ENCODE measurements at regions not wholly inside any gene's neighbourhood (a gene's known extent, or its start where the extent isn't known, plus 50 kb on each side); places are given as distances from the start of the nearest gene placed in this dataset.

DNA sequence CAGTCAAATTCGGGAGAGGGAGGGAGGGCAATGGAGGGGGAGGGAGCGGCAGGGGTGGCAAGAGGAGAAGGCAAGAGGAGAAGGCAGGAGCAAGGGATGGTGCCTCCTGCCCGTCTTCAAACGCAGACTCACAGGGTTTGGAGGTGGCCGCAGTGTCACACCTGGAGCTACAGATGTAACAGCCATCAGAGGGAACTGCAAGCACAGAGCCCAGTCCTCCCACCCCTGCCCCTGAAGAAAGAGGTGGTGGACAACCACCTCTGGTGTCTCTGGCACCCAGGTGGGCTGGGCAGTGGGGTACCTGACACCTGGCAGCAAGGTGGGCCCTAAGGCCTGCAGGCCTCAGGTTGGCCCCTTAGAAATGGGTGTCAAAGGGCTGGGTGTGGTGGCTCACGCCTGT lies 67.0 kb upstream of the SDK1 start:
- TF ChIP-seq CREB1 (IDR thresholded peaks at IDR 0.05; ENCODE audit: low read depth) = no peak
- no peak for TF ChIP-seq TAF1 (IDR thresholded peaks at IDR 0.05; ENCODE audit: low read depth)
- TF ChIP-seq MAX (IDR thresholded peaks at IDR 0.05) = no peak
- TF ChIP-seq EP300 (IDR thresholded peaks at IDR 0.05; ENCODE audit: borderline replicate concordance) = no peak
- no peak for TF ChIP-seq CEBPB (IDR thresholded peaks at IDR 0.05)
- no peak for TF ChIP-seq EGR1 (IDR thresholded peaks at IDR 0.05)
